Fibroblast of skin of left quadriceps (primary cell): ENCODE measurements at regions not wholly inside any gene's neighbourhood (a gene's known extent, or its start where the extent isn't known, plus 50 kb on each side); places are given as distances from the start of the nearest gene placed in this dataset.
"Not testable (repeated sequence)": the region's sequence is repeated elsewhere in the genome, so short reads cannot be mapped to it uniquely, and the experiment has no call there.

ENCODE experiments used
- DNase-seq, 2 experiments: peaks; one replicate each; pipeline ENCODE4 v3.0.0-alpha.2; 2013; ENCODE audit warnings: low read depth in 2 of 2

DNA sequence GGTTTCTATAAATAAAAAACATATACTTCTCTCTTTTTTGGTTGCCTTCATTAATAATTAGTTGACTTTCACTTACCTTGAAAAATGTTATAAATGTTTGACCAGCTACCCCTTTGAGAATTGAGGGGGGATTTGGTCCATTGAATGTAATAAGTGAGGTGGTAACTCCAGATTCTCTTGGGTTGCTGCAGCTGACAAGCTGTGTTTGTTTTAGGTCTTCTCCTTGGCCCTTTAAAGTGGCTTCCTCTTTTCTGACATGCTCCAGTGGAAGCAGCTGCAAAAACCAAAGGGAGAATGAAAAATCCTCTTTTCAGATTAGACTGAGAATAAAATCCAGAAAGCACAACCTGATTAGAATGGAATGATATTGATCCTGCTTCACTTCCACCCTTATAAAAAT is 410.5 kb downstream of the TMEM38B start:
- no peak for DNase-seq

DNA sequence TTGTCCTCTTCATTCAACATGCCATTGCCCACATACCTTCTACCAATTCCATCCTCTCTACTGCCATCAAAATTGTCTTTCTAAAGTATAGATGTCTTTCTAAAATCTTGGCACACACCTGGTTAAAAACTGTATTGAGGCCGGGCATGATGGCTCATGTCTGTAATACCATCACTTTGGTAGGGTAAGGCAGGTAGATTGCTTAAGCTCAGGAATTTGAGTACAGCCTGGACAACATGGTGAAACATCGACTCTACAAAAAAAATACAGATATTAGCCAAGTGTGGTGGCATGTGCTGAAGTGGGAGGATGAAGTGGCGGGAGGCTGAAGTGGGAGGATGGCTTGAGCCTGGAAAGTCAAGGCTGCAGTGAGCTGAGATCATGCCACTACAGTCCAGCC is 412.1 kb downstream of the TMEM38B start:
- DNase-seq, result no peak

DNA sequence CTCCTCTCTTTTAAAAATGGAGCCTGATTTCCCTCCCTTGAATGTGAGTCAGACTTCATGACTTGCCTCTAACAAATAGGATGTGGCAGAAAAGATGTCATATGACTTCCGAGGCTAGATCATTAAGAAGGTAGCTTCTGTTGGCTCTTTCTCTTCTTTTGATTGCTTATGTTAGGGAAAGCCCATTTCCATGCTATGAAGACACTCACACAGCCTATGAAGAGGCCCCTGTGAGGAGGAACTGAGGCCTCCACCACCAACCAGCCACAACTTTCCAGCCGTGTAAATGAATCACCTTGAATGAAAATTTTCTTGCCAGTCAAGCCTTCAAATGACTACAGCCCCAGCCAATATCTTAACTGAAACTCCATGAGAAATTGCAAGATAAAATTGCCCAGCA is 413.4 kb downstream of the TMEM38B start:
- no peak for DNase-seq

DNA sequence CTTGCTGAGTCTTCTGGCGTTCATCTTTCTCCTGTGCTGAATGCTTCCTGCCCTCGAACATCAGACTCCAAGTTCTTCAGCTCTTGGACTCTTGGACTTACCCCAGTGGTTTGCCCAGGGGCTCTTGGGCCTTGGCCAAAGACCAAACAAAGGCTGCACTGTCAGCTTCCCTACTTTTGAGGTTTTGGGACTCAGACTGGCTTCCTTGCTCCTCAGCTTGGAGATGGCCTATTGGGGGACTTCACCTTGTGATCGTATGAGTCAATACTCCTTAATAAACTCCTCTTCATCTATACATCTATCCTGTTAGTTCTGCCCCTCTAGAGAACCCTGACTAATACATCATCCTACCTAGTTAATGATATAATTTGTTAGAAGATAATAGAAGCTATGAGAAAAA is 415.4 kb downstream of the TMEM38B start:
- not testable (repeated sequence) for DNase-seq

- DNase-seq, result no peak
Observed at GRCh38 chr9:106110483-106110882, 416.1 kb downstream of the TMEM38B start.

DNA sequence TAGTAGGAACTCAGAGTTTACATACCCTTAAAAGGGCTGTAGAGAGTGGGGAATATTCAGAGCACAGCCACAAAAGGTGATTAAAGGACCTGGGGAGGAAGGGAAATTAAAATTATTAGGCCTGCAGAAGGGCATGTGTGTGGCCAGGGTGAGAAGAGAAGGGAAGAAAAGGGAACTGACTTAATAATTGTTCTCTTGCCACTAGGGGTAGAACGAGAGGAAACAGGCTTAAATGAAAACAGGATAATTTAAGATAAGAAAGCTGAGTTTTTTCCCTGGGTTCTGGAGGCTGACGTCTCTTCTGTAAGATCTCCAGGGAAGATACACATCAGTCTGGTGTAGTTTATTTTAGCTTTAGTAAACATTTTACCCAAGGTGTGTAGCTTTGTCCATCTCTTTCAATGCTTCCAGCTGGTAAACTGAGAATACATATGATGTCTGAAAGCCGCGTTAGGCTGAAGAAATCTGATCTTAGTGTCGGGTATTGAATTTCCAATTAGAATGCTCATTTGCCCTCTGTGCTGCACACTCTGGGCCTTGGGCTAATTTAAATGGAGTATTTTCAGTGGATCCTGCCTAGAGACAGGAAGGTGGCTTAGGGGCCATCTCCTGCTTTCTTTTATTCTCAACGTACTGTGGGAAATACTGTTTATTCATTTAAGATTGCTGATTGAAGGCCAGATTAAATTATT is 416.8 kb downstream of the TMEM38B start:
- DNase-seq, result no peak

DNA sequence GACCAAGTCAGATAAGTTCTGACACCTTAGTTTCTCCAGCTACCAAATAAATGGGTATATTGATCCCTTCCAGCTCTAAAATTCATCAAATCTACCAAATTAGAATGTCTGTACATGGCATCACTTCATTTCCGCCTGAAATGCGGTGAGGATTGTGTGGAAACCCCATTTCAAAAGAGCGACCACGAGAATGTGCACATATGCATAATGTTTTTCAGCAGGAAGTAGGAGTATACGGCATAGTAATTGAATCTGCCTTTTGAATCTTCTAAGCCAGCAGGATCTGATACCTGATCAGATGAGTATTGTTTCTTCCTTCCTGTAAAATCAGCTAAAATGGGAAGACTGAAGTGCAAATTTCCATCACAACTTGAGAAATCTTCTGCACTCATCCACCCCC is 418.6 kb downstream of the TMEM38B start:
- no peak for DNase-seq

DNA sequence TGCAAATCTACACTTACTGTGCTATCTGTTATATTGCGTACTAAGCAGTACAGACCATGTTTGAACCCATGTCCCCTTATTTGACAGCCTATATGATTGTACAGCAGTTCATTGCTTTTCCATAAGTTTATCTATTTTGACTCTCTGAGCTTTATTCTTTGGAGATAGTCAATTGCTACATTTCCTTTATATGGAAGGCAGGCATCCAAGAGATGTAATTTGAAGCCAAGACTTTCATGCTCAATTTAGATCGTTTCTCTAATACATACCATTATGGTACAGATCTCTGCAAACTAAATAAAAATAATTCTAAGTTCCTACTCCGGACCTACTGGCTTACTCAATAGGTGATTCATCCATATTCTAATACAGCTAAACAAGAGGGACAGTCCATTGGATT is 424.8 kb downstream of the TMEM38B start:
- peak; percentile 4 to 6 for DNase-seq

DNA sequence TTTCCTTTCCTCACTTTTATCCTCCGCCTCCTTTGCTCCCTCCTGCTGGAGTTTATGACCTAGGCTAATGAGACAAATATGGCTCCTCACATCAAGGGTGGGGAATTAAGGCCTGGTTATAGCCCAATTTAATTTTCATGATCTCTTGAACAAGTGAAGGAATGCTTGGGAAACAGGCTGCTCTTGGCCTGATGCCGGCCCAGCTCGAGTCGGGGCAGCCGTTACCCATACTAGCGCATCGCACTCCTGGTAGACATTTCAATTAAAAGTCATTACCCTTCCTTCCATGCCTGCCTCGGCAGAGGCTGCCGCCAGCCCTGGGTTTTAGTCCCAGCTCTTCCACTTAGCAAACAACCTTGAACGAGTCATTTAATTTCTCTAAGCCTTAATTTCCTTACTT is 425.7 kb downstream of the TMEM38B start:
- no peak for DNase-seq

DNA sequence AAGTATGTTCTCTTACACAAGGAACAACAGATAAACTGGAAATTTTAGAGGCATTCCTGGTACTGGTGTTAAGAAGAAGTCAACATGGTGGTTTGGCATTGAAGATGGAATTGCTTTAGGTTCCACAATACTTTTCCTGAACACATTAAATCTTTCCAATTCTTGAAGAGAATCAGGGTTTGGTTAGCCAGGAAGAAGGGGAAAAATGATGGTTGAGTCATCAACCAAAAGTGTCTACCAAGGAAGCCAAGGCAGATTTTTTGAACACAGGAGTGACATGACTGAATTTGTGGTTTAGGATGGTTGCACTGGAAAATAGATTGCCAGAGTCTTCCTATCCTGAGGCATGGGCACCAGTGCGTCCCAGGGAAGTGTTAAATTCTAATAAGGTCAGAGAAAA is 433.4 kb downstream of the TMEM38B start:
- DNase-seq, result peak; percentile 1 to 4

GRCh38 chr9:106130374-106130773 is 436.0 kb downstream of the TMEM38B start:
- no peak for DNase-seq

DNA sequence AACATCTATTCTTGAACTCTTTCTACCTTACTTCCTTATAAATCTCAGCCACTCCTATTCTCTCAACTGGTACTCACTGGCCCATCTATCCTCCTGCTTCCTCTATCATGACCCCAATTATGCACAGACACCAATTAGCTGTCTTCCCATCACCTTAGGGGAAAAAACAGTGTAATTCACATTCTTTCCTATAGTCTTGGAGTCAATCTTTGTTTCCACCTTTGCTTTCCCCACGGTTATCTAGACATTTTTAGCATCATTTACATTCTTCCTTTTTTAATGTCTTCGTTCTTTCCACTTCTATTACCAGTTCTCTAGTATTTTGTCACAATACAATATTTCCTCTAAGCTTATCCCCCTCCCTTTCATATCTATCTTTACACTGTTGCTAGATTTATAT is 449.4 kb downstream of the TMEM38B start:
- no peak for DNase-seq

- no peak for DNase-seq
Observed at GRCh38 chr9:106146066-106146840, 451.9 kb downstream of the TMEM38B start.

- no peak for DNase-seq
Observed at GRCh38 chr9:106146886-106147285, 452.5 kb downstream of the TMEM38B start.

- DNase-seq, result no peak
Observed at GRCh38 chr9:106149956-106150355, 455.6 kb downstream of the TMEM38B start.

DNA sequence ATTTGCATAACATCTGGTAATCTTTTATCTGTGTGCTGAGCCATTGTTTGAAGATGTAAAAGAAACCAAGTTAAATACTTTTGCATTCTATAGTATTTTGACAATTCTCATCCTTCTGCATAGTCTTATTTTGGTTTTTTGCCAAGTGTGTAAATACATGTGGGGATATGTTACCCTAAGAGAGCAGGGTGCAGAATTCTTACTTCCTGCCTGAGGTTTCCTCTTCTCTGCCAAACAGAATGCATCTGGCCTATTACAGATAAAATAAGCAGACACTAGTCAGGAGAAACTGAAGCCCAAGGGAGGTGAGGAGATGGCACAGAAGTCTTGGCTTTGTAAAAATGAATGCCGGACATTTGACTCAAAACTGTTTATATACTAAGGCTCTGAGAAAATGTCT is 462.1 kb downstream of the TMEM38B start:
- no peak for DNase-seq

DNA sequence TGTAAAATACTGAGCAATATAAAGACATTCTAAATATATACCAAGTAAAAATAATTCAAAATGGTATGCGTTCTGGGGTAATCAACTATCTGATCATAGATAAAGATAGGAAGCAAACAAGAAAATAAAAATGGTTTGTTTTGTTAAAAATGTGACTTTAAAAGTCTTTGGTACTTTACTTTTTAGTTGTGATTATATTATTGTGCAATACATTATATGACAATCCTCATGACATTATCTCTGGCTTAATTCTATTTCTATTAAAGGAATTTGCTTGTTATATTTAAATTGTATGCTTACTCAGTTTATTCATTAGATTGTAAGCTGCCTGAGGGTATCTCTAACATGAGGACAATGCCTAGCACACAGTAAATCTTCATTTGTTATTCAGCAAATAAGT is 477.9 kb downstream of the TMEM38B start:
- DNase-seq, result no peak

DNA sequence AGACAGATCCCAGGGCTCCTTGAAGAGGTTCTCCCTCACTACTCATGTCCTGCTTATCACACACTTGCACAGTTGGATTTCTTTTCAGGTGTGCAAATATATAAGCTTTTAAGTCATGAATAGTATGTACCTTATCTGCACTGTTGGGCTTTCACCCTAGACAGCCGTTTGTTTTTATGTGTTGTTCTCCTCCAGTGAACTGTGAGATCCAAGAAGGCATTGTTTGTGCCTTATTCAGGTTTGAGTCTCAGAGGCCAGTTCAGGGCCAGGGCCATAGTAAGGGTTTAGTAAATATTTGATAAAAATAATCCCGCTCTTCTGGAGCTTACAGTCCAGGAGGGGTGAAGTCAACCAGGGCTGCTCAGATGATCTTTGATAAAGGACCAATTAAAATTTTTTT is 480.0 kb downstream of the TMEM38B start:
- DNase-seq, result no peak

DNA sequence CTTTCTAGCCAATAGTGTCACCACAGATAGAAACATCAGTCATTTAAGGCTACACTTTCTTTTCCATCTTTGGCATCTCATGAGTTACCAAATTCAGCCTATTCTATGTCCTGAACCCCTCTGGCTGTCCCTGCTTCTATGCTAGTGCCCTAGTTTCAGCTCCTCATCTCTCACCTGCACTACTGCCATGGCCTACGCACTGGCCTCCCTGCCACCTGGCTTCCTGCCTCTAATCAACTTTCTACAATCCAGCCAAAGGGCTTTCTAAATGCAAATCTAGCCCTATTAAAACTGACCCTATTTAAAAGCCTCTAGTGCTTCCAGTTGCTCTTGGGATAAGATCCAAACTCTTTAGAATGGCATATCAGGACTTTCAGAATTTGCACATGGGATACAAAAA is 482.9 kb downstream of the TMEM38B start:
- DNase-seq, result no peak

- DNase-seq, result no peak
Observed at GRCh38 chr9:106179191-106179590, 484.9 kb downstream of the TMEM38B start.

GRCh38 chr9:106203815-106204516 is 509.6 kb downstream of the TMEM38B start:
- not testable (repeated sequence) for DNase-seq

DNA sequence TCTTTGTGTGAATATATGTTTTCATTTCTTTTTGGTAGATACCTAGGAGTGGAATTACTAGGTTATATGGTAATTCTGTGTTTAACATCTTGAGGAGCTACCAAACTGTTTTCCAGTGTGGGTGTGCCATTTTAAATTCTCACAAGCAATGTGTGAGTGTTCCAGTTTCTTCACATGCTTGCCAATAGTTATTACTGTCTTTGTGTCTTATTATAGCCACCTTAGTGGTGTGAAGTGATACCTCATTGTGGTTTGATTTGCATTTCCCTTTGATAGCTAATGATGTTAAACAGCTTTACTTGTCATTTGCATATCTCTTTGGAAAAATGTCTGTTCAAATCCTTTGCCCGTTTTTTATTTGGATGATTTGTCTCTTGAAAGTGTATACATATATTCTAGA is 513.0 kb downstream of the TMEM38B start:
- DNase-seq, result no peak

DNA sequence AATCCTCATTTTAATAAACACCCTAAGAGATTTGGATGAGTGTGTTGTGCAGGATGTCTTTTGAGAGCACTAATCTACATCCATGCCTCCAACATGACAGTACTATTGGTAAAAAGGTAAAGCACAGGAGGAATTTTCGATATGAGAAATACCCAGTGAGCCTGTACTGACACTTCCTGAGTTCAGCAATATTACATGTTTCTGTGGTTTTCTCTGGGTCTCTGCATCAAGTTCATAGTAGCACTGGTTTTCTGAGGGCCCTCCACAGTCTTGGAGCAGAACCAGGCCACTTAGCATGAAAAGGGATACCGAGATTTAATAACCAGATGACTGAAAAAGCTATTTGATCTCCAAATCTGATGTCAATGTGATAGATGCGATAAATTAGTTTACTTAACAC is 524.1 kb downstream of the TMEM38B start:
- no peak for DNase-seq
